Testis (tissue), 2 donors: ENCODE measurements at regions not wholly inside any gene's neighbourhood (a gene's known extent, or its start where the extent isn't known, plus 50 kb on each side); places are given as distances from the start of the nearest gene placed in this dataset.

Experiments
- DNase-seq: peaks from one replicate; pipeline ENCODE4 v3.0.0-alpha.2; 2019
- H3K27ac ChIP-seq, 2 donors: fragments of 200-600 bp; sonication (generic); one replicate each; pipeline ENCODE4 v1.5.1; 2019
- H3K27me3 ChIP-seq: fragments of 200-600 bp; sonication (generic); one replicate; pipeline ENCODE4 v1.5.1; 2019
- H3K36me3 ChIP-seq: fragments of 200-600 bp; sonication (generic); one replicate; pipeline ENCODE4 v1.5.1; 2017; ENCODE audit warnings: low read depth; ENCODE audit errors: missing control alignments
- H3K4me1 ChIP-seq: fragments of 200-600 bp; sonication (generic); one replicate; pipeline ENCODE4 v1.5.1; 2019
- H3K4me3 ChIP-seq, 2 donors: fragments of 200-600 bp; sonication (generic); one replicate each; pipeline ENCODE4 v1.5.1; 2017 to 2019
- H3K9me3 ChIP-seq: fragments of 200-600 bp; sonication (generic); one replicate; pipeline ENCODE4 v1.5.1; 2017
- POLR2A ChIP-seq: fragments of 450-650 bp; IDR thresholded peaks from one replicate; pipeline ENCODE4 v1.6.1; 2017; ENCODE audit warnings: antibody characterized with exemption, mild to moderate bottlenecking, moderate library complexity
- WGBS, 2 donors: methylation state at CpG; one replicate each; pipeline ENCODE4 v1.1.5; 2018; 5-methylcytosine and 5-hydroxymethylcytosine counted together
- intact Hi-C: fragments of 100-400 bp; cut with DNase I; formaldehyde crosslinking; loops from one replicate; pipeline ENCODE4 v1.15.1; 2023; ENCODE audit warnings: low total_unique reads
- TF ChIP-seq, protein P1 (sequence below), 3 experiments: fragments of 450-650 bp in 2 of 3; fragments of 200-600 bp in 1 of 3; sonication (generic) in 1 of 3; IDR thresholded peaks; one replicate each; pipeline ENCODE4 v1.5.1; 2016 to 2019; ENCODE audit warnings: antibody characterized with exemption in 3 of 3, mild to moderate bottlenecking in 2 of 3, moderate library complexity in 1 of 3

DNA sequence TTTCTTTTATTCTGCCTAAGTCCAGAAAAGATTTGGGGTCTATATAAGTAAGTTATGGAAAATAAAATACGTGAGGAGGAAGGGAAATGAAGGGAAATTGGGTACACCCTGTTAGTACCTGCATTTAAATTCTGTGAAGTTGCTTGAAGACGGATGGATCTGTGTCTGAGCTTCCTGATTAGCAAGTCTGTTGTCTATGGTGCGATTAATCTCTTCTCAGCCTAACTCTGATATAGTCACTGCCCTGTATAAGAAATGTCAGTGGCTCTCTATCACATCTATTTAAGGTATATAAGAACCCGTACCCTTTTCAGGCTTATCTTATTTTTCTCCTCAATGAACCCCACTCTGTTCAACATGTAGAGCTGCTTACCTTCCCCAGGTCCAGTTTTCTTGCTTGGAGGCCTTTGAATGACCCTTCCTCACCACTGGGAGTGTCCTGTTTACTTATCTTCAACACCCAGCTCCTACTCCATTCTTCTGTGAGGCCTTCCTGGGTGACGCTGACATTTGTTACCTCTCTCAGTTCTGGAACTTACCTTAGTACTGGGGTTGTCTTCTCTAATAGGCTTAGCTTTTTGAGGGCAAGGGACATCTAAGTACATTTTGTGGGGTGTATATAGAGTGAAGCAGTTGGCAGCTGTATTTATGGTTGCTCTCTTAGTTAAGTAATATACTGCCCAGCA is 149.6 kb upstream of the PRPS1L1 start:
- H3K27me3 ChIP-seq, result no peaks in the 10 kb centered on the region
- DNase-seq, result no peak
- H3K4me3 ChIP-seq, result no peak overlapping the region
- 91 to 97% methylated on average over 5 of the region's 5 CpGs for WGBS, 2 donors
- no peaks in the 10 kb centered on the region for H3K36me3 ChIP-seq
- no peaks in the 10 kb centered on the region for H3K9me3 ChIP-seq
- no peak overlapping the region for H3K27ac ChIP-seq
- TF ChIP-seq POLR2A, result no peak
- TF ChIP-seq, protein P1, sequence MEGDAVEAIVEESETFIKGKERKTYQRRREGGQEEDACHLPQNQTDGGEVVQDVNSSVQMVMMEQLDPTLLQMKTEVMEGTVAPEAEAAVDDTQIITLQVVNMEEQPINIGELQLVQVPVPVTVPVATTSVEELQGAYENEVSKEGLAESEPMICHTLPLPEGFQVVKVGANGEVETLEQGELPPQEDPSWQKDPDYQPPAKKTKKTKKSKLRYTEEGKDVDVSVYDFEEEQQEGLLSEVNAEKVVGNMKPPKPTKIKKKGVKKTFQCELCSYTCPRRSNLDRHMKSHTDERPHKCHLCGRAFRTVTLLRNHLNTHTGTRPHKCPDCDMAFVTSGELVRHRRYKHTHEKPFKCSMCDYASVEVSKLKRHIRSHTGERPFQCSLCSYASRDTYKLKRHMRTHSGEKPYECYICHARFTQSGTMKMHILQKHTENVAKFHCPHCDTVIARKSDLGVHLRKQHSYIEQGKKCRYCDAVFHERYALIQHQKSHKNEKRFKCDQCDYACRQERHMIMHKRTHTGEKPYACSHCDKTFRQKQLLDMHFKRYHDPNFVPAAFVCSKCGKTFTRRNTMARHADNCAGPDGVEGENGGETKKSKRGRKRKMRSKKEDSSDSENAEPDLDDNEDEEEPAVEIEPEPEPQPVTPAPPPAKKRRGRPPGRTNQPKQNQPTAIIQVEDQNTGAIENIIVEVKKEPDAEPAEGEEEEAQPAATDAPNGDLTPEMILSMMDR (IDR thresholded peaks at IDR 0.05), result no peak
- intact Hi-C loops, result no loop called here
- no peaks in the 10 kb centered on the region for H3K4me1 ChIP-seq

DNA sequence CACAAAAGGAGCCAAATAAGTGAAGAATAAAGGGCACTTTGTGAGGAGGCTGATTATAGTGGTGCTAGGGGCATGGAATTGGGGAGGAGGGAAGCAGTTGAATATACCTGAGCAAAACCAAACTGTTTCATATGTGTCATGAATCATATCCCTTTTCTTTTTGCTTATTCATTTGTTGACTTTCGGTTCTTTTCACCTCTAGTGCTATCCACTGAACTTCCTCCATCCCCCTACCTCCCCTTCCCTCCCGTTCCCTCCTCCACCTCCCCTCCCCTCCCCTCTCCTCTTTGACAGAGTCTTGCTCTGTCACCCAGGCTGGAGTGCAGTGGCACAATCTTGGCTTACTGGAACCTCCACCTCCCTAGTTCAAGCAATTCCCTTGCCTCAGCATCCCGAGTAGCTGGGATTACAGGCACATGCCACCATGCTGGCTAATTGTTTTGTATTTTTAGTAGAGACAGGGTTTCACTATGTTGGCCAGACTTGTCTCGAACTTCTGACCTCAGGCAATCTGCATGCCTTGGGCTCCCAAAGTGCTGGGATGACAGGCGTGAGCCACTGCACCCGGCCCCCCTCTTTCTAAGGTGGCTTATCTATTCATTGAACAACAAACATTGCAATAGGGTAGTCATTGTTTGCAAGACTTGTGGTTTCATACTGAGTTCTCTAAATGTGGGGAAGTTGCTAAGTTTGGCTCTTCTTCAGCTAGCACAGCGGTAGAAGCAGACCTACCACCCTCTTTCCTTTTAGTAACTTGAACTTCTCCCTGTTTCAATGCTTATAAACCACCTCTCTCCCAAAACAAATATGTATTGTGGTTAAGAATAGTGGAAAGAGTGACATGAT is 150.4 kb upstream of the PRPS1L1 start:
- Histone ChIP-seq H3K27me3 (no peaks in the 10 kb centered on the region), H3K36me3 (no peaks in the 10 kb centered on the region), H3K9me3 (no peaks in the 10 kb centered on the region), H3K4me3 (no peak overlapping the region), H3K27ac (no peak overlapping the region), H3K4me1 (no peaks in the 10 kb centered on the region)
- WGBS, 2 donors, result 81 to 82% methylated on average over 5 to 7 of the region's 7 CpGs
- TF ChIP-seq POLR2A, result no peak
- TF ChIP-seq, protein P1 (IDR thresholded peaks at IDR 0.05), result no peak
- intact Hi-C loops, result no loop called here
- DNase-seq, result no peak

DNA sequence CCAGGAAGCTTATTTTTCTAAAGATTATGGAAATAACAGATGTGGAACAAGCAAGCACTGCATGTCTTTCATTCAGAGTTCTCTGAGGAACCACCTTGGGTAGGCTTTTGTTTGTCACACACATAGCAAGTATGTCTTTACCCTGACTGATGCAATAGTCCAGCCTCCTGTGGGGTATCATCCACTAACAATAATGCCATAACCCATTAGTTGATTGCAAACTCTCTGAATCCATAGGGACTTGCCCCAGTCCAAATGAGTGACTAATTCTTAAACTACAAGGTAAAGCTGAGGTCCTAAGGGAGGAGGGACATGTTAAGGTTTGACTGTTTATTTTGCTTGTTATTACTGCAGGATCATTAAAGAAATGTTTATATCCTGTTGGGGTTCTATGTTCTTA is 151.4 kb upstream of the PRPS1L1 start:
- Histone ChIP-seq H3K27me3 (no peaks in the 10 kb centered on the region), H3K36me3 (no peaks in the 10 kb centered on the region), H3K9me3 (no peaks in the 10 kb centered on the region), H3K27ac (no peak overlapping the region), H3K4me3 (no peak overlapping the region), H3K4me1 (no peaks in the 10 kb centered on the region)
- no peak for TF ChIP-seq POLR2A
- TF ChIP-seq, protein P1 (IDR thresholded peaks at IDR 0.05), result no peak
- intact Hi-C loops, result no loop called here
- DNase-seq, result no peak

DNA sequence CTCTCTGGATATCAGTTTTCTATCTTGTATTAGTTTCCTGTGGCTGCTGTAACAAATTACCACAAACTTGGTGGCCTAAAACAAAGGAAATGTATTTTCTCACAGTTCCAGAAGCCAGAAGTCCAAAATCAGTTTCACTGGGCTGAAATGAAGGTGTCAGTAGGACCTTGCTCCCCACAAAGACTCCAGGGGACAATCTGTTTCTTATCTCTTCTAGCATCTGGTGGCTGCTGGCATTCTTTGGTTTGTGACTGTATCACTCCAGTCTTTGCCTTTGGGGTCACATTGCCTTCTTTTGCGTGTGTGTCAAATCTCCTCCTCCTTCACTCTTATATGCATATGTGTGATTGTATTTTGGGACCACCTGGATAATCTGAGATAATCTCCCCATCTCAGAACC is 153.0 kb upstream of the PRPS1L1 start:
- Histone ChIP-seq H3K27me3 (no peaks in the 10 kb centered on the region), H3K9me3 (no peaks in the 10 kb centered on the region), H3K27ac (no peak overlapping the region), H3K36me3 (no peaks in the 10 kb centered on the region), H3K4me3 (no peak overlapping the region), H3K4me1 (no peaks in the 10 kb centered on the region)
- TF ChIP-seq, protein P1 (IDR thresholded peaks at IDR 0.05), result no peak
- TF ChIP-seq POLR2A, result no peak
- 93 to 95% methylated on average over 1 of the region's 1 CpG for WGBS, 2 donors
- no peak for DNase-seq
- intact Hi-C loops, result no loop called here
